SK-N-MC (cell line): ENCODE measurements at regions not wholly inside any gene's neighbourhood (a gene's known extent, or its start where the extent isn't known, plus 50 kb on each side); places are given as distances from the start of the nearest gene placed in this dataset.

Source experiments
- DNase-seq: peaks from one replicate; pipeline ENCODE4 v3.0.0-alpha.2; 2011; ENCODE audit warnings: low read depth, low spot score
- H3K27ac ChIP-seq: fragments of 200-600 bp; sonication (generic); 2 replicates; pipeline ENCODE4 v1.5.1; 2016; ENCODE audit warnings: mixed run types
- H3K36me3 ChIP-seq: fragments of 200-600 bp; sonication (generic); 2 replicates; pipeline ENCODE4 v1.6.1; 2017; ENCODE audit warnings: antibody characterized with exemption, low read length, mixed read lengths; ENCODE audit not compliant: insufficient read depth
- H3K4me3 ChIP-seq: fragments of 200-600 bp; sonication (generic); 2 replicates; pipeline ENCODE4 v1.5.1; 2016
- H3K9ac ChIP-seq: fragments of 200-600 bp; sonication (generic); 2 replicates; pipeline ENCODE4 v1.8.0; 2017; ENCODE audit warnings: mixed run types, mixed read lengths; ENCODE audit not compliant: insufficient read length
- H3K9me3 ChIP-seq: fragments of 200-600 bp; sonication (generic); 2 replicates; pipeline ENCODE4 v1.6.1; 2017; ENCODE audit warnings: low read depth, mild to moderate bottlenecking, antibody characterized with exemption, low read length, moderate library complexity, mixed read lengths
- EZH2 ChIP-seq: fragments of 200-600 bp; sonication (generic); IDR thresholded peaks from one replicate; pipeline ENCODE4 v1.6.1; 2017; ENCODE audit warnings: antibody characterized with exemption
- FOXP2 ChIP-seq: optimal IDR thresholded peaks from 2 replicates; pipeline ENCODE3; 2011; ENCODE audit warnings: mild to moderate bottlenecking, moderate library complexity; ENCODE audit not compliant: insufficient read depth; ENCODE audit errors: extremely low read length, control extremely low read depth
- POLR2AphosphoS5 ChIP-seq: IDR thresholded peaks from 2 replicates; pipeline ENCODE4 v1.6.1; 2012; ENCODE audit warnings: mild to moderate bottlenecking, low read depth, low read length, borderline replicate concordance

GRCh38 chr15:39086641-39087040 lies 494.2 kb upstream of the THBS1 start:
- Histone ChIP-seq H3K27ac (no peak overlapping the region), H3K4me3 (no peak overlapping the region), H3K9ac (no peak overlapping the region), H3K36me3 (no peaks in the 10 kb centered on the region), H3K9me3 (no peaks in the 10 kb centered on the region)
- no peak for TF ChIP-seq FOXP2
- TF ChIP-seq EZH2 = no peak
- TF ChIP-seq POLR2AphosphoS5 = no peak
- DNase-seq = no peak

GRCh38 chr15:39088156-39088555 lies 492.7 kb upstream of the THBS1 start:
- H3K9me3 ChIP-seq = no peaks in the 10 kb centered on the region
- H3K36me3 ChIP-seq = no peaks in the 10 kb centered on the region
- TF ChIP-seq FOXP2 = no peak
- TF ChIP-seq EZH2 = no peak
- no peak for TF ChIP-seq POLR2AphosphoS5
- H3K27ac ChIP-seq = no peak overlapping the region
- H3K4me3 ChIP-seq = no peak overlapping the region
- H3K9ac ChIP-seq = no peak overlapping the region
- no peak for DNase-seq

DNA sequence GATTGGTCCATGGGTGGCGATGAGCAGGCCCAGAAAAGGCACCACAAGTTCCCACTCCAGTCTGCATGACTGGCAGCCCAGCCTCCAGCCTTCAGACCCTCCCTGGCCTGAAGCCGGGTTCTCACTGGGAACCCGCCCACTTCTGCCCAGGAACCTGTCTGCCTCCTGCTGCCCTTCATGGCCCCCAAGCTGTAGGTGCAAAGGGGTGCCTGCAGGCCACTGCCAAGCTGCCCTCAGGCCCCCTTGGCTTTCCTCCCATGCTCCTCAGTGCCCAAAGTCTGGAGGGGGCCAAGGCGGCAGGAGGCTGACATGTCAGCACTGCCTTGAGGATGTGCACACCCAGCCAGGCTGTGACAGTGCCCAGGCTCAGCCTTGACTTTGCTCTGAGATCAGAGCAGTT lies 488.5 kb upstream of the THBS1 start:
- no peaks in the 10 kb centered on the region for H3K36me3 ChIP-seq

DNA sequence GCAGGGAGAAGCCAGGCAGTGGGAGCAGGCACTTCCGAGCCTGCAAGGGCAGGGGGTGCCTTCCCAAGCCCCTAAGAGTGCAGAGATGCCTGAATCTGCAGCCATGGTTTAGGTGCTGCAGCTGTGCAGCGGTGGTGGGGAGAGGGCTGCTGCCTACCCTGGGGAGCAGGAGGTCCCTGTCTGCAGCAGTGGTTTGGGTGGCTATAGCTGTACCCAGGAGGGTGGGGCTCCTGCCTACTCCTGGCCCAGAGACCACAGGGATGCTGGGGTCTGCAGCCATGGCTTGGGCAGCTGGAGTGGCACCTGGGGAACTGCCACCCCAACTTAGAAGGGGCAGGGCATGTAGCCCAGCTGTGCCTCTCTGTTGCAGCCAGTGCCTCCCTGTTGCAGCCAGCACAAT lies 488.1 kb upstream of the THBS1 start:
- Histone ChIP-seq H3K9ac (no peak overlapping the region), H3K27ac (no peak overlapping the region), H3K4me3 (no peak overlapping the region), H3K9me3 (no peaks in the 10 kb centered on the region), H3K36me3 (no peaks in the 10 kb centered on the region)
- no peak for DNase-seq
- TF ChIP-seq POLR2AphosphoS5 (no peak), EZH2 (no peak), FOXP2 (no peak)

More for the DNA sequence above, 488.5 kb upstream of the THBS1 start:
- no peak overlapping the region for H3K9ac ChIP-seq
- no peak for DNase-seq
- H3K9me3 ChIP-seq = no peaks in the 10 kb centered on the region
- TF ChIP-seq EZH2 = no peak
- no peak for TF ChIP-seq FOXP2
- TF ChIP-seq POLR2AphosphoS5 = no peak
- H3K4me3 ChIP-seq = no peak overlapping the region
- no peak overlapping the region for H3K27ac ChIP-seq

- Histone ChIP-seq H3K9me3 (no peaks in the 10 kb centered on the region), H3K9ac (no peak overlapping the region), H3K27ac (no peak overlapping the region), H3K36me3 (no peaks in the 10 kb centered on the region), H3K4me3 (no peak overlapping the region)
- no peak for DNase-seq
- TF ChIP-seq POLR2AphosphoS5 = no peak
- TF ChIP-seq FOXP2 = no peak
- TF ChIP-seq EZH2 = no peak
These were observed 486.8 kb upstream of the THBS1 start for GRCh38 chr15:39094116-39094515.

DNA sequence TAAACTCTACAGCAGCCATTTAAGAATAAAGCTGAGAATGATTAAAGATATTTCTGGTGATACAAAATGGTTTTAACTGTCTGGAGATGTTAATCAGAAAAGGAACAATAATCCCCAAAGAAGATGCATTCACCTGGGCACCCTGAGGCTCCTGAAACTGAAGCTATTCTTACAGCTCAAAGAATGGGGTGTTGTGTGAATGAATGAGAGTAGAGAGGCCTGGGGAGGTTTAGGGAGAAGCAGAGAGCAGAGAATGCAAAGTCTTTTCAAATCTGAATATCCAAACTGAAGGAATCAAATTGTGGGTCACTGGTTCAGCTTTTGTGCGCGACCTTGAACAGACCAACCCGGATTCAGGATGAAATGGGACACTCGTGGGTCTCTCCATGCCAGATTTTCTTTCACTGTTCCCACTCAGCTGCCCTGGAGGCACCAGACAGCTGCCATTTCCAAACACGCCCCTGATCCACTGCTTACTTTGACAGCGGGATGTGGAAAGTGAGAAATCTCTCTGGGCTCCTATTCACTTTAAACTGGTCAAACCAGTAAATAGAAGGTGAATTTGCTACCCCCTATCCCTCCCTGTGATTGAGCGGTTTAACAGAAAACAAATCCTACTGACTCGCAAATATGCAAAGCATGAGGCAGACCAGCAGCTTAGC lies 485.5 kb upstream of the THBS1 start:
- no peak for DNase-seq
- H3K4me3 ChIP-seq = no peak overlapping the region
- H3K27ac ChIP-seq = no peak overlapping the region

DNA sequence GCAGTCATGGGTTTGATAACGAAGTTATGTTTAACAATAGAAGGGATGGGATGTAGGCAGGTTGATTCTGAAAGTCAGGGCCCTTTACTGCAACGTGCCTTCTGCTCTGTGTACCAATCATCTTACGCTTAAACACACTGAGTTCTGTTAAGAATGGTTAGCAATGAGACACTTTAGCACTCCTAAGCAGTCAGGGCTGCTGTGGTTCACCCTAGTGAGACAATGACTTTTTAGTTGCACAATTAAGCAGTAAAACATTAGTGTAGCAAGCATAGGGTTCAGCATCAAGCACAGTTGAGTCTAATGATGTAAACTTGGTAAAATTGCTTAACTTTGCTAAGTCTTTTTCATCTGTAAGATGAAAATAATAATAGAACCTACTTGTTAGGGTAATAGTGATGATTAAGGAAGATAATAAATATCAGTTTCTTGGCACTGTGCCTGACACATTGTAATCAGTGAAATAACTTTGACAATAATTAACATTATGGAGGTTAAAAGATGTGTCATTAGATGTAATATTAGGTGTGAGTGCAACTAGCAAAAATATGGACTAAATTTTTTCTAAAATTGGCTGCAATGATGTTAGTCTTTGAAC lies 484.2 kb upstream of the THBS1 start:
- H3K9ac ChIP-seq = no peak overlapping the region
- no peaks in the 10 kb centered on the region for H3K9me3 ChIP-seq
- H3K4me3 ChIP-seq = no peak overlapping the region
- DNase-seq = no peak
- H3K36me3 ChIP-seq = no peaks in the 10 kb centered on the region
- TF ChIP-seq FOXP2 (no peak), POLR2AphosphoS5 (no peak), EZH2 (no peak)
- no peak overlapping the region for H3K27ac ChIP-seq

More for the DNA sequence above, 485.5 kb upstream of the THBS1 start:
- no peak overlapping the region for H3K9ac ChIP-seq
- no peaks in the 10 kb centered on the region for H3K9me3 ChIP-seq
- no peaks in the 10 kb centered on the region for H3K36me3 ChIP-seq
- TF ChIP-seq FOXP2 = no peak
- TF ChIP-seq POLR2AphosphoS5 = no peak
- no peak for TF ChIP-seq EZH2

GRCh38 chr15:39099524-39099923 lies 481.4 kb upstream of the THBS1 start:
- DNase-seq = no peak
- no peak overlapping the region for H3K9ac ChIP-seq
- H3K9me3 ChIP-seq = no peaks in the 10 kb centered on the region
- H3K27ac ChIP-seq = no peak overlapping the region
- H3K4me3 ChIP-seq = no peak overlapping the region
- TF ChIP-seq POLR2AphosphoS5 = no peak
- TF ChIP-seq EZH2 = no peak
- no peak for TF ChIP-seq FOXP2
- no peaks in the 10 kb centered on the region for H3K36me3 ChIP-seq
